ENCODE measurements at regions not wholly inside any gene's neighbourhood (a gene's known extent, or its start where the extent isn't known, plus 50 kb on each side); places are given as distances from the start of the nearest gene placed in this dataset.

GRCh38 chr11:36848660-36849059 is 250.6 kb upstream of the RAG2 start:
- no peak for DNase-seq

DNA sequence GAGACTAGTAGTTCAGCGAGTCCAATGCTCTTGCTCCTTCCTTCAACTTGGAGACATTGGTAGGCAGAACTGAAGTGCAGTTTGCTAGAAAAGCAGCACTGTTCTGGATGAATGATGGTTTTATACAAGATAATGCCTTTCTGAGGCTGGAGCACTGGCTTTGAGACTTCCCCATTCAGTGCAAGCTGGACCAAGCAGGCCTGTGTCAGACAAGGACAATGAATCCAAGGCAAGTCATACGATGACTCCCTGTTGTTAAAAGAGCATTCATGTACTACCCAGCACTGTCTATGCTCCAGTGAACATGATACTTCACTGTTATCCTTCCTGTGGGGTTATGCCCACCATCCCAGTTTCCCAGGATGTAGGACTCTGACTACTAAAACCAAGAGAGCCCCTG is 242.3 kb upstream of the RAG2 start:
- DNase-seq, result no peak

- DNase-seq, result no peak
Observed at GRCh38 chr11:36837831-36838437, 239.9 kb upstream of the RAG2 start.

GRCh38 chr11:36825251-36825650 is 227.2 kb upstream of the RAG2 start:
- DNase-seq, result no peak

DNA sequence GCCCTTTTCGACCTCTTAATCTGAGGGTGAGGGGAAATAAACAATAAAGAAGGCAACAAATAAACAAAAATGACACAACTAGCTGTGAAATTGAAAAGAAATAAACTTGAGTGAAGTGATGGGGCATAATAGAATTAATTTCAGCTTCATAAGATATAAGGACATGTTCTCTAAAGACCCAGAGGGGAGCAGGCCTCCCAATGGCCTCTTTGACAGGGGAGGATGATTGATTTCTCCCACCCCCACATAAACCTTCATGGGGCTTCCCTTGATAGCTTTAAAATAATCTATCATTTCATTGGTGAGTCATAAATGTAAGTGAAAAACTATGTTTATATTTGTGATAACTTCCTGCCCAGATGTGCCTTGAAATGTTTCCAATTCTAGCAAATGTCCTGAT is 226.3 kb upstream of the RAG2 start:
- no peak for DNase-seq

- no peak for DNase-seq
Observed at GRCh38 chr11:36822829-36823228, 224.8 kb upstream of the RAG2 start.

DNA sequence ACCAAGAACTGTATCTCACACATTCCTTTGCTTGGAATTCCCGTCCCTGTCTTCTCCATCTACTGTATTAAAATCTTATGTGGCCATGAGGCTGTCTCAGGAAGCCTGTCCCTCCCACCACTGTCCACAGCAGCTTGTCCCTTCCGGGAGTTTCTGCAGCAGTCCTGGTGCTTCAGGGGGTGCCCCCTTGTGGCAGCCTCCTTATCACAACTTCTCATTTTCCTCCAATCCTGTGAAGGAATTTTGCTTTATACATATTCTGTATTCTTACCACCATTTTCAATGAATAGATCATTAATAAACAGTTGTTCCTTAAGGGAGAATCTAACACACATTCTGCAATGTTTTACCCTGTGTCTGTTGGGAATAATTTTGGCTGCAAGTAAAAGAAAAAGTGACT is 220.4 kb upstream of the RAG2 start:
- DNase-seq, result no peak

GRCh38 chr11:36817336-36817965 is 219.4 kb upstream of the RAG2 start:
- no peak for DNase-seq

DNA sequence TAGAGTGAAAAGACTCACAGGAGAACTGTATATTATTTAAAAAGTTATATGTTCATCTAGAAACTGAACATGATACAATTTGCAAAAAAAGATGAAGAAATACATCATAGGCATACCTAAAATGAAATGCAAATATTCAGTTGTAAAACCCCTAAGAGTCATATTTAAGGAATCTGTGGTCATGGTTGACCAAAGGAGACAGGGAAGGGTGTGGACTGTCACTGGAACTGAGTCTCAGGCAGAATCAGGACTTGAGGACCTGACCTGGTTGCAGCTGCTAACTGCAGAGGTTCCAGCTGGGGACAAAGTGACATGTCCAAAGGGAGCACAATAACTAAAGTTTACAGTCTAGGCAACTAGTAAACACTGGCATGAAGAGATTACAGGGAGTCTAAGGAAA is 211.3 kb upstream of the RAG2 start:
- no peak for DNase-seq

DNA sequence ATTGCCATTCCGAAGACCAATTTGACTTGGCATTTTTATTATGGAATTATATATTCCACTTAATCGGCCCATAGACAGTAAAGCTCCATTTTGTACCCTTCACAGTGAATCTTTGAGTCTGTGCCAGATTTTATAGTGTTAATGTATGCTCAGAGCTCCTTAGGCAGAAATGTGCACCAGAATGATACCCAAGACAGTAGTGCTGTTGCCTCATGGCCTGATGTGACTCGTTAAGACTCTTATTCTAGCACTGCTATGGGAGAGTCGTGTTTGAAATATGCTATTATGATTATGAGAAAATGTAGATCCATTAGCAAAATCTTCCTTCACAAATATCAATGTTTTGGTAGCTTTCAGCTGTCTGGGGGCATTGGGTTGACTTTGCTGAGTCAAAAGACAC is 209.8 kb upstream of the RAG2 start:
- no peak for DNase-seq

GRCh38 chr11:36803084-36803483 is 205.0 kb upstream of the RAG2 start:
- no peak for DNase-seq

DNA sequence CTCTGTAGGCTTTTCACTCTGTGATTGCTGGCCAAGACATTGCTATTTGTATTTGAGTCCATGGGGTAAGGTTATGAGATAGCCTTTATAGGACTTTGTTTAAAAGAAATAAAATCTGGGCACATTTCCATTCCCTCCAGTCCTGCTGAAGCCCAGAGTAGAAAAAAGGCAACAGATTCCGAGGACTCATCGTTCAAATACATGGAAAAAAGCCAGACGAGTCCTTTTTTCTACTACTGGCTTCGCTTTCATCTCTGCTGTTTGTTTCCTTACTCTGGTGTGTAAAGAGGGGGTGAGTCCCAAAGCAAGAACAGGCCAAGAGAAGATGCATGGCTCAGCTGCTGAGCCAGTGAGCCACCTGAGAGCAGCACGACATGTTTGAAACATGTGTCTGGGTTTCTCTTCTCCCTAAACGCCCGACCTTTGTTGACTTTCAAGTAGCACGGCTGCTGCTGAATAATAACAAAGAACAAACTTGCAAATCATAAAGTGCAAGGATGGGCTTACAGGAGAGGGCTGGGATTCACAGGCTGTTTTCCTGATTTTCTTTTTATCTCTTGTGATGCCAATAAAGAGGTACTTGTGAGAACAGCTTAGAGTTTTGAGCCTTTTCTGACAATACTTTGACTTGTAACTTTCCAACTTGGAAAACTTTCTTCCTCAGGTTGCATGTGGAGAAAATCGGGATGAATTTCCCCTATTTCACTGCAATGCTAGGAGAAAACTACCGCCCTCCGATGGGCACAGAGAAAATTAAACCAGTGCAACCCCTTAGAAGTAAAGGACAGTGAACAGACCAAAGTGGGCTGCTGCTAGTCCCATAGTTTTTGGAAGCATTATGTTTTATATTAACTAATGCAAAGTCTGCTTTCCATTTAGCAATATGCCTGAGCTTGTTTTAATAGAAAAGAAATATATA is 195.2 kb upstream of the RAG2 start:
- peak; percentile 32 for DNase-seq

DNA sequence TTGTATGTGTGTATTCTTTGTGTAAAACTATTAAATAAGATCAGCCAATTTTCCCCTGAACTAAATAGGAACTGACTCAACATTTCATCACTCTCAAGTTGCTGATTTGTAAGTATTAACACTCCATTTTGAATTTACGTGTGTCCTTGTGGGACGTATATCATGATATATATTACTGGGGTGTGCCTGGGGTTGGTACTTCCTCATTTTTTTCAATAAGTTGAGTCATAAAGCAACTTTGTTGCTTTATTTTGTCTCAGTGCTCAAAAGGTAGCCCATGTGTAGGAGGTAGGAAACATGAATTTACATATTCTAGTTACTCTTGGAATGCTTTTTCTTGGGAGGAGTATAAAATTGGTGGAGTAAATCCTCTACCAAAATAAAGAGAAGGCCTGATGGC is 193.9 kb upstream of the RAG2 start:
- no peak for DNase-seq

DNA sequence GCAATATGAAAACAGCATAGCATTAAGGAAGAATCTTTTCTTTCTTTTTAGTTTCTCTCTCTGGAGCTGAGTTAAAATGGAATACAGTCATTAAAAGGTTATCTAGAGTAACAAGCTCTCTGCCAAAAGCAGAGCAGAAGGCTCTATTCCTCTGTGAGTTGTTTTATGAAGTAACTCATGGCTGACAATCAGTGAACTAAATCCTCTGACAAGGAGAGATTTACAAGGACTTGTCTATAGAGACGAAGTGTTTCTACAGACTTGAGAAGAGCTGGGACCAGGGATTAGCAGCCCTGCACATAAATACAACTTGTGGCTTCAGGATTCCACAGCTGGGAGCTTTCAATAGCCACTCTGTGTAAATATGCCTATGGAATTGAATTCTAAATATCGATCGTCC is 192.5 kb upstream of the RAG2 start:
- DNase-seq, result no peak

GRCh38 chr11:36783808-36784207 is 185.8 kb upstream of the RAG2 start:
- no peak for DNase-seq

GRCh38 chr11:36779791-36780190 is 181.8 kb upstream of the RAG2 start:
- no peak for DNase-seq

DNA sequence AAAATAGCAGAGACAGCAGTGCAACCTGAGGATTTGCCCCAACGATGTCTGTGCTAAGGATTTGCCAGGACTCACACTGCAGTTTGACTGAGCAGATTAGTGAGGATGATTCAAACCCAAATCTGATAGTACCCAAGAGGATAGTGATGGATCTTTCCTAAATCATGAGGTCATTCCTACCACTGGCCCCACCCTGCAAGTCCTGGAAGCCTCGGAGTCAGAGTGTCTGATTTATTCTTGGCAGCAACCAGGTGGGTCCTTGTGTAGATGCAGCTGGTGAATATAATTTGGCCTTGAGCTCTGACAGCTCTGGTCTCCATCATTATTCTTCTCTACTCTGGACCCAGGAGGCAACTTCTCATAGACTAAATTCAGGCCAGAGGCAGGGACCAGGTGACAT is 179.3 kb upstream of the RAG2 start:
- no peak for DNase-seq

DNA sequence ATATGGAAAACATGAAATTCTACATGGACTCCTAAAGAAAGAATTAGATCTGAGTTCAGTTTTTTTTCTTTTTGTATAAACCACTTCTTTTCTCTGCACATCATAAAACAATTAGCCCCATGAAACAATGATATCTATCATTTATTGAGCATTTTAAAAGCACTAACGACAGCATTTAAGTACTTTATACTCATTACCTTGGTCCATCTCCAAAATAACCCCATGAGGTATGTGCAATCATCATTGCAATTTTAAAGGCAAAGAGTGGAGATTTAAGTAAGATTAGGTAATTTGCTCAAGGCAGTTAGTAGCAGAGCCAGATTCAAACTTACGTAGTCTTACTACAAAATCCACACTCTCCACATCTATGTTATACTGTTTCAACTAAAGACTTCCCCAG is 177.7 kb upstream of the RAG2 start:
- DNase-seq, result no peak

- no peak for DNase-seq
Observed at GRCh38 chr11:36775130-36775529, 177.1 kb upstream of the RAG2 start.

DNA sequence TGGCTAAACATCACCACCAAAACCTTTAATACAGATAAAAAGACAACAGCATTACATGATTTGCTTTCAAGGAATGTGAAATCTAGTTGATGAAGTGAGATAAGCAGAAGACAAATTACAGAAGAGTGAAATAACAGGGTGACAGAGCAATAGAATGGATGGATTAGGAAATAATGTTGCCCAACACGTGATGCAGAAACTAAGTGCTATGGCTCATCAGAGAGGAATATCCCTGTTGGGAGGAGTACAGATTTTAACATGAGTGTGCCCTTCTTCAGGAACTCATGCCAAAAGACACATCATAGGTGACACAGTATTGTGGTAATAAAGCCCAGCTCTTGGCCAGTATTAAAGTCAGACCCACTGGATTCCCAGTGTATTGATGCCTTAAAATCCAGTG is 176.6 kb upstream of the RAG2 start:
- DNase-seq, result no peak

DNA sequence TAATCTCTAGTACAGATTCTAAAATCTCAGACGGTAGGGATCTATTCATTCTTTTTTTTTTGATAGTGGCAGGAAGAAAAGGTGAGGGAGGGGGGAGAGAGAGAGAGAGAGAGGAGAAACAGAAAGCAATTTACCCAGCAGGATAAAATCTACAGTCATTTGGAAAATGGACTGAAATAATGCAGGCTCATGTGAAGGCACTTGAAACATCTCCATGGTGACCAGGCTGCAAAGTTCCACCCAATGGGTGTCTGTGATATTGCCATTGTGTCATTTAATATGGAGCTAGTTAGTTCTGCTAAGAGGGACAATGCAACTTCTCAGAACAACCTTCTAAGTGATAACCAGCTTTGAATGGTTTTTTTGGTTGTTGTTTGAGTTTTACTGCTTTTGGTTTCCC is 165.2 kb upstream of the RAG2 start:
- DNase-seq, result no peak

GRCh38 chr11:36757075-36757474 is 159.0 kb upstream of the RAG2 start:
- no peak for DNase-seq

- no peak for DNase-seq
Observed at GRCh38 chr11:36753960-36754359, 155.9 kb upstream of the RAG2 start.

DNA sequence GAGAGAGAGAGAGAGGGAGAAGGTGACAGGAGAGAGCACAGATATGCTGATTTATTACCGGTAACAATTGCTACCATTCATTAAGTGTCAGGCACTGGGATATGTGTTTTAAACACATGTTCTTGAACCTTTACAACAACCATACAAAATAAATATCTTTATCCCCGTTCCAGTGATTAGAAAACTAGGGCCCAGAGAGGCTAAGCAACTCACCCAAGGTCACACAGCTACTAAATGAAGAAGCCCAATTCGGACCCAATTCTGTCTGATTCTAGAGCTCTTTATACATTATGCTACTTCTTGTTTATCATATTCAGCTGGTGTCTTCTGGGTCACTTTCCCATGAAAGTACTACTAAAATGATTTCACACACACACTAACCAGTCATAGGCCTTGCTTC is 154.0 kb upstream of the RAG2 start:
- no peak for DNase-seq
